ENCODE measurements at regions not wholly inside any gene's neighbourhood (a gene's known extent, or its start where the extent isn't known, plus 50 kb on each side); places are given as distances from the start of the nearest gene placed in this dataset.
A peak's percentile ranks its signal among the peaks of the same experiment; 100 is the strongest.

- DNase-seq (ENCODE audit: low spot score), result no peak
Measured at GRCh38 chr4:62676962-62677361, 1476.8 kb downstream of the ADGRL3 start.

GRCh38 chr4:62670514-62670913, 1470.4 kb downstream of the ADGRL3 start:
- DNase-seq (ENCODE audit: low spot score), result no peak

- no peak for DNase-seq (ENCODE audit: low spot score)
Measured at GRCh38 chr4:62661821-62662220, 1461.7 kb downstream of the ADGRL3 start.

GRCh38 chr4:62656006-62656405, 1455.9 kb downstream of the ADGRL3 start:
- DNase-seq (ENCODE audit: low spot score), result no peak

- DNase-seq (ENCODE audit: low spot score), result peak; percentile 65
Measured at GRCh38 chr4:62644372-62644771, 1444.2 kb downstream of the ADGRL3 start.

GRCh38 chr4:62640296-62640695, 1440.2 kb downstream of the ADGRL3 start:
- DNase-seq (ENCODE audit: low spot score), result no peak

- no peak for DNase-seq (ENCODE audit: low spot score)
Measured at GRCh38 chr4:62627671-62628070, 1427.5 kb downstream of the ADGRL3 start.

GRCh38 chr4:62627141-62627540, 1427.0 kb downstream of the ADGRL3 start:
- no peak for DNase-seq (ENCODE audit: low spot score)

- no peak for DNase-seq (ENCODE audit: low spot score)
Measured at GRCh38 chr4:62622089-62622488, 1422.0 kb downstream of the ADGRL3 start.

GRCh38 chr4:62619971-62620370, 1419.8 kb downstream of the ADGRL3 start:
- no peak for DNase-seq (ENCODE audit: low spot score)

- DNase-seq (ENCODE audit: low spot score), result no peak
Measured at GRCh38 chr4:62618042-62618441, 1417.9 kb downstream of the ADGRL3 start.

- DNase-seq (ENCODE audit: low spot score), result no peak
Measured at GRCh38 chr4:62601737-62602136, 1401.6 kb downstream of the ADGRL3 start.

GRCh38 chr4:62595265-62595664, 1395.1 kb downstream of the ADGRL3 start:
- peak; percentile 57 for DNase-seq (ENCODE audit: low spot score)

GRCh38 chr4:62591756-62592155, 1391.6 kb downstream of the ADGRL3 start:
- no peak for DNase-seq (ENCODE audit: low spot score)

GRCh38 chr4:62588671-62589070, 1388.5 kb downstream of the ADGRL3 start:
- no peak for DNase-seq (ENCODE audit: low spot score)

GRCh38 chr4:62571494-62571893, 1371.4 kb downstream of the ADGRL3 start:
- no peak for DNase-seq (ENCODE audit: low spot score)

- no peak for DNase-seq (ENCODE audit: low spot score)
Measured at GRCh38 chr4:62560858-62561257, 1360.7 kb downstream of the ADGRL3 start.

GRCh38 chr4:62550121-62550520, 1350.0 kb downstream of the ADGRL3 start:
- DNase-seq (ENCODE audit: low spot score), result no peak

GRCh38 chr4:62549601-62550000, 1349.5 kb downstream of the ADGRL3 start:
- no peak for DNase-seq (ENCODE audit: low spot score)

- DNase-seq (ENCODE audit: low spot score), result no peak
Measured at GRCh38 chr4:62548765-62549164, 1348.6 kb downstream of the ADGRL3 start.

GRCh38 chr4:62548108-62548524, 1348.0 kb downstream of the ADGRL3 start:
- DNase-seq (ENCODE audit: low spot score), result peak; percentile 28

- no peak for DNase-seq (ENCODE audit: low spot score)
Measured at GRCh38 chr4:62544428-62544827, 1344.3 kb downstream of the ADGRL3 start.

- DNase-seq (ENCODE audit: low spot score), result no peak
Measured at GRCh38 chr4:62543002-62543401, 1342.9 kb downstream of the ADGRL3 start.

GRCh38 chr4:62533573-62533972, 1333.4 kb downstream of the ADGRL3 start:
- DNase-seq (ENCODE audit: low spot score), result no peak

GRCh38 chr4:62531731-62532130, 1331.6 kb downstream of the ADGRL3 start:
- peak; percentile 42 for DNase-seq (ENCODE audit: low spot score)

Measured in NAMALWA (cell line).